ENCODE measurements at regions not wholly inside any gene's neighbourhood (a gene's known extent, or its start where the extent isn't known, plus 50 kb on each side); places are given as distances from the start of the nearest gene placed in this dataset.

DNA sequence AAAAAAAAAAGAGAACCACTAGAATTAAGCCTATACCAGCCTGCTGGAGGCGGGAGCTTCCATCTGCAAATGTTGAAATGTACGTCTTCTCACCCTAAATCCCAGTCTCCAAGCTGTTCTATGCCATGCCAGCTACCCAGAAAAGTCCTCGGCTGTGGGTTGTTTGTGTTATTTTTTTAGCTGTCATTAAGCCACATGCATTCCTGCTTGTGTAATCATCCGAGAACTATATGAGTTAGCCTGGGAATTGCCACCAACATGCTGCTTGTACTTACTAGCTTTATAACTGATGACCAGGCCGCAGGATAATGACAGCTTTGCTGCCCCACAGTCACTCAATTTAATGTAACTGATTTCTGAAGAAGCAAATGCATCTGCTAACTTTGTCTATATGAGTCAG lies 313.9 kb upstream of the SALL1 start:
- H3K4me1 ChIP-seq (ENCODE audit: insufficient read depth): no peaks in the 10 kb centered on the region
- 81% methylated on average over 5 of the region's 5 CpGs for WGBS (ENCODE audit: low lambda C conversion rate, missing lambda C conversion rate)
- no peaks in the 10 kb centered on the region for H4K20me1 ChIP-seq (ENCODE audit: insufficient read depth, poor library complexity, severe bottlenecking)
- no peaks in the 10 kb centered on the region for H3K36me3 ChIP-seq (replicated peaks; ENCODE audit: insufficient read depth, low read depth)
- no peak overlapping the region for H3K4me2 ChIP-seq
- no peak overlapping the region for H2AFZ ChIP-seq
- no peak overlapping the region for H3K4me3 ChIP-seq
- no peak for DNase-seq (ENCODE audit: low spot score)
- H3K9me3 ChIP-seq (ENCODE audit: low read depth): no peaks in the 10 kb centered on the region
- H3K27me3 ChIP-seq: no peaks in the 10 kb centered on the region
- TF ChIP-seq EZH2 (IDR thresholded peaks at IDR 0.05; ENCODE audit: borderline replicate concordance): no peak
- no peak for TF ChIP-seq CTCF (IDR thresholded peaks at IDR 0.05; ENCODE audit: poor library complexity)
- TF ChIP-seq EZH2phosphoT487 (IDR thresholded peaks at IDR 0.05; ENCODE audit: low read depth, severe bottlenecking, unreplicated experiment): no peak
- H3K27ac ChIP-seq: no peak overlapping the region
- H3K9me2 ChIP-seq (replicated peaks; ENCODE audit: insufficient read depth): no peaks in the 10 kb centered on the region
- H3K79me2 ChIP-seq: no peaks in the 10 kb centered on the region

DNA sequence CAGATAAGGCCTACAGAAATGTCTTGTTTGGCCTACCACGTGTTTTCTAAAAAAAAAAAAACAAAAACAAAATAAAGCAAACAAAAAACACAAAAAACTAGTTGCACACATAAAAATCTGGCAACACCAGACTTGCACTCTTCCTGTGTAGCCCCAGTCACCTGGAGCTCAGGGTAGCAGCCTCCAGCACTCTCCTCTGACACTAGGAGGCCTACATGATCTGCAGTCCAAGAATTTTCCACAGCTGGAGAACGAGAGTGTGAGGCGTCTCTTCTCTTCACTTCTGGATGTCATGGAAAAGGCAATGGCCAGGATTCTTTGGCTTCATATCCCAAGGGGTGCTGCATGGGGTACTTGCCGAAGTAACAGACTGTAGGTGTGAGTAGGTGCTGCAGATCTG lies 310.2 kb upstream of the SALL1 start:
- no peak for DNase-seq (ENCODE audit: low spot score)
- Histone ChIP-seq H3K27ac (no peak overlapping the region), H4K20me1 (ENCODE audit: insufficient read depth, poor library complexity, severe bottlenecking) (no peaks in the 10 kb centered on the region), H3K27me3 (no peaks in the 10 kb centered on the region), H3K36me3 (replicated peaks; ENCODE audit: insufficient read depth, low read depth) (no peaks in the 10 kb centered on the region), H3K4me1 (ENCODE audit: insufficient read depth) (no peaks in the 10 kb centered on the region), H3K9me3 (ENCODE audit: low read depth) (no peaks in the 10 kb centered on the region), H3K9me2 (replicated peaks; ENCODE audit: insufficient read depth) (no peaks in the 10 kb centered on the region), H3K4me2 (no peak overlapping the region), H3K4me3 (no peak overlapping the region), H2AFZ (no peak overlapping the region), H3K79me2 (no peaks in the 10 kb centered on the region)
- WGBS (ENCODE audit: low lambda C conversion rate, missing lambda C conversion rate): 82% methylated on average over 4 of the region's 4 CpGs
- no peak for TF ChIP-seq CTCF (IDR thresholded peaks at IDR 0.05; ENCODE audit: poor library complexity)
- no peak for TF ChIP-seq EZH2 (IDR thresholded peaks at IDR 0.05; ENCODE audit: borderline replicate concordance)
- no peak for TF ChIP-seq EZH2phosphoT487 (IDR thresholded peaks at IDR 0.05; ENCODE audit: low read depth, severe bottlenecking, unreplicated experiment)

DNA sequence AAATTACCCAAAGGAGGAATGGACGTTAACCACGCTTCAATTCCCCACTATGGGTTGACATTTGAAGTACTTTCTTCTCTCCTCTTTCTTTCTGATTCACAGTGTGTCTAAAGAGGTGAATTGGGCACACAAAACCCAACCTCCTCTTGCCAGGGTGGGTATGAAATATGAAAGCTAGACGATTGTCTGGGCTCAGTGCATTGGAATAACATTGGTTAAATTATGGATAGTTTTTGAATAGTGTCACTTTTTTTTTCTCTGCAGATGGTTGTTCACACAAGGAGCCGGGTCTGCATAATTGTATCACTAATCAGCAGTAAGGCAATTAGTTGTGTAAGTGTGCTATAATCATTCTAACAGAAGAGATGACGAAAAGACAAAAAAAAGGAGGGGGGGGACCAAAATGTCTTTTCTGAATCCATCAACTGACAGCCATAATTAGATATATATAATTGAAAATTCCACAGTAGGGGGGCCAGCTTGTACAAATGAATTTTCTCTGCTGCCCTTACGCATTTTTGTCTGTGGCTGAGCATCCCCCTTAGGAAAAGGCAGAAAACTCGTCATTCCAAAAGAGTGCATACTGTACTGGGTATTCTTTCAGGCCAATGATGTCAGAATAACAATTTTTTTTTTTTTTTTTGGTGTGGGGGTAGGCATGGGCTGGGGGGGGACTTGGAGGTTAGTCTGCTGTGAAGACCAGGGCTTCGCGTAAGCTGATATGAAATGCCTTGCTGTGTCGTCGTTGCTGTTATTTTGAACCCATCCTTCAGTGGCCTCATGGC lies 307.5 kb upstream of the SALL1 start:
- H3K27me3 ChIP-seq: no peaks in the 10 kb centered on the region
- 89% methylated on average over 11 of the region's 11 CpGs for WGBS (ENCODE audit: low lambda C conversion rate, missing lambda C conversion rate)
- H3K27ac ChIP-seq: no peak overlapping the region
- no peaks in the 10 kb centered on the region for H3K9me2 ChIP-seq (replicated peaks; ENCODE audit: insufficient read depth)
- no peaks in the 10 kb centered on the region for H3K79me2 ChIP-seq
- H4K20me1 ChIP-seq (ENCODE audit: insufficient read depth, poor library complexity, severe bottlenecking): no peaks in the 10 kb centered on the region
- H3K4me3 ChIP-seq: no peak overlapping the region
- no peaks in the 10 kb centered on the region for H3K4me1 ChIP-seq (ENCODE audit: insufficient read depth)
- TF ChIP-seq CTCF (IDR thresholded peaks at IDR 0.05; ENCODE audit: poor library complexity) (no peak), EZH2phosphoT487 (IDR thresholded peaks at IDR 0.05; ENCODE audit: low read depth, severe bottlenecking, unreplicated experiment) (no peak), EZH2 (IDR thresholded peaks at IDR 0.05; ENCODE audit: borderline replicate concordance) (no peak)
- H3K36me3 ChIP-seq (replicated peaks; ENCODE audit: insufficient read depth, low read depth): no peaks in the 10 kb centered on the region
- no peak overlapping the region for H2AFZ ChIP-seq
- no peaks in the 10 kb centered on the region for H3K9me3 ChIP-seq (ENCODE audit: low read depth)
- H3K4me2 ChIP-seq: no peak overlapping the region
- no peak for DNase-seq (ENCODE audit: low spot score)
